Spinal cord (tissue), 9 donors: ENCODE measurements at regions not wholly inside any gene's neighbourhood (a gene's known extent, or its start where the extent isn't known, plus 50 kb on each side); places are given as distances from the start of the nearest gene placed in this dataset.

Source experiments
- DNase-seq, 6 donors: peaks; one replicate each; pipeline versions ENCODE4 v3.0.0 to v3.0.0-alpha.2; 2013 to 2015; ENCODE audit warnings: low spot score in 6 of 6, low read depth in 4 of 6
- H3K27ac ChIP-seq: one replicate; pipeline ENCODE4 v1.5.1; 2013; ENCODE audit warnings: low read depth, low read length, control low read depth
- H3K27me3 ChIP-seq: one replicate; pipeline ENCODE4 v1.6.1; 2013; ENCODE audit warnings: low read length; ENCODE audit not compliant: control insufficient read depth, insufficient read depth
- H3K36me3 ChIP-seq: one replicate; pipeline ENCODE4 v1.6.1; 2013; ENCODE audit warnings: low read length; ENCODE audit not compliant: control insufficient read depth, insufficient read depth
- H3K4me1 ChIP-seq: one replicate; pipeline ENCODE4 v1.6.1; 2013; ENCODE audit warnings: low read length; ENCODE audit not compliant: control insufficient read depth, insufficient read depth
- H3K4me3 ChIP-seq: one replicate; pipeline ENCODE4 v1.5.1; 2013; ENCODE audit warnings: low read depth, low read length, control low read depth
- H3K9me3 ChIP-seq: one replicate; pipeline ENCODE4 v1.6.1; 2013; ENCODE audit warnings: low read length; ENCODE audit not compliant: control insufficient read depth, insufficient read depth
- WGBS: methylation state at CpG from one replicate; pipeline ENCODE4 v1.1.5; 2013; ENCODE audit warnings: missing lambda C conversion rate; ENCODE audit not compliant: insufficient coverage; 5-methylcytosine and 5-hydroxymethylcytosine counted together
- donor health status: healthy.

DNA sequence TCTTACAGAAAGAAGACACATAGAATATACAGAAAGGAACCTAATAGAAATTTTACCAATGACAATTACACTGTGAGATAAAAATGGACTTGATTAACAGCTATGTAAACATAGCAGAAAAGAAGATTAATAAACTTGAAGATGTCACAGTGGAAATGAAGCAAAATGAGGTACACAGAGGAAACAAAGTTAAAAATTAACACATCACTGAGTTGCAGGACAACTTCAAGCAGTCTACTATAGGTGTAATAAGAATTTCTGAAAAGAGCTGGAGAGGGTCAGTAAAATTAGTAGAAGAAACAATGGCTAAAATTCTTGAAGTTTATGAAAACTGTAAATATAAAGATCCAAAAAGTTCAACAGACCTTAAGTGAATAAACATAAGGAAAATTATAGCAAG is 738.7 kb downstream of the C12orf50 start:
- H3K4me1 ChIP-seq, result no peaks in the 10 kb centered on the region
- DNase-seq, result no peak
- H3K4me3 ChIP-seq, result no peak overlapping the region
- H3K36me3 ChIP-seq, result no peaks in the 10 kb centered on the region
- H3K9me3 ChIP-seq, result no peaks in the 10 kb centered on the region
- no peak overlapping the region for H3K27ac ChIP-seq
- H3K27me3 ChIP-seq, result no peaks in the 10 kb centered on the region

DNA sequence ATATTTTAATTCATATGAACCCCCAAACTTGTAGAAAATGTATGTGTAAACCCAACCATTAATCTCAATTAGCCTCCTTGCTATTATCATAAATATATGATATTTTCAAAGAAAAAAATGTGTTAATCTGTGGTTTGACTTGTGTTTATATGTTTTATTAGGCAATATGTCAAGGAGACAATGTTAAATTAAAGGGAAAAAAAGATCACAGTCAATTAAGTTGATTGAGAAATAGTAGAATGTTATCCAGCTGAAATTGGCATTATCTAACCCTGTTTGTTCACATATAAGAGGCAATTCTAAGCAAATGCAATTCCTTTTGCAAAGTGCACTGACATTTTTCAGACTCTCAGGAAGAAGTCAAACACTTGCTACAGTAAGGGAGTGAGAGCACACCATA is 745.3 kb downstream of the C12orf50 start:
- no peak overlapping the region for H3K4me3 ChIP-seq

DNA sequence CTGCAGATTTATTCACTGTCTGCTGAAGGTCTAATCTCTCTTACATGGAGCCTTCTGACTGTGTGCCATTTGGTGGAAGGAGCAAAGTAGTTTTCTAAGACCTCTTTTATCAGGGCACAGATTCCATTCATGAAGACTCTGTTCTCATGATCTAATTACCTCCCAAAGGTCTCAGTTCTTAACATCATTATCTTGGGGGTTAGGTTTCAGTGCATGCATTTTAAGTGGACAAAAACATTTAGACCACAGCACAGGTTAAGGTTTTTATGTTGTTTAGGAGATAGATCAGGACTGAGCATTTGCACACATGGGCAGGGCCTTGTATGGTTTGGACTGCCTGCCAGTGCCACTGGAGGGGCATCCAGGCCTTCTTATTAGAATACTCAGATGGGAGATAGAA is 746.1 kb downstream of the C12orf50 start:
- no peaks in the 10 kb centered on the region for H3K36me3 ChIP-seq
- H3K4me3 ChIP-seq, result no peak overlapping the region
- no peak overlapping the region for H3K27ac ChIP-seq
- H3K27me3 ChIP-seq, result no peaks in the 10 kb centered on the region
- H3K9me3 ChIP-seq, result no peaks in the 10 kb centered on the region
- H3K4me1 ChIP-seq, result no peaks in the 10 kb centered on the region
- no peak for DNase-seq

More for the DNA sequence above, 745.3 kb downstream of the C12orf50 start:
- no peaks in the 10 kb centered on the region for H3K27me3 ChIP-seq
- H3K4me1 ChIP-seq, result no peaks in the 10 kb centered on the region
- H3K9me3 ChIP-seq, result no peaks in the 10 kb centered on the region
- no peaks in the 10 kb centered on the region for H3K36me3 ChIP-seq
- DNase-seq, result no peak
- no peak overlapping the region for H3K27ac ChIP-seq

DNA sequence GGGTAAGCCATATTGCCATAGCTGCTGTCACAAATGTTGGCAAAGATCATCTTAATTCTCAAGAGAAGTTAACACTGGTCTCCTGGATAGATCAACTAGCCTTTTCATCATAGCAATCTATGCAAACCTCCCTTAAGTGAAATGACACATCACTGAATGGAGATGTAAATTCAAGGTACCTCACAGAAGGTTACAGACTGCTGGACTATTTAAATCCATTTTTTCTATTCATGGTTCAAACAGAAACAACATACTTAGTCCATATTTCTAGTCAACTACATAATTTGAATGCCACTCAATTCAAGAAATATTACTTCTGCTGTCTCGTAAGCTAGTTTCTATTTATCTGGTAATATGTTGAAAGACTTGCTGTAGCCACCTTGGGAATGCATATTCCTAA is 748.3 kb downstream of the C12orf50 start:
- Histone ChIP-seq H3K27ac (no peak overlapping the region), H3K4me1 (no peaks in the 10 kb centered on the region), H3K36me3 (no peaks in the 10 kb centered on the region), H3K9me3 (no peaks in the 10 kb centered on the region), H3K4me3 (no peak overlapping the region), H3K27me3 (no peaks in the 10 kb centered on the region)
- DNase-seq, result no peak
- no CpG with 5 or more reads among the region's 1 CpG for WGBS

DNA sequence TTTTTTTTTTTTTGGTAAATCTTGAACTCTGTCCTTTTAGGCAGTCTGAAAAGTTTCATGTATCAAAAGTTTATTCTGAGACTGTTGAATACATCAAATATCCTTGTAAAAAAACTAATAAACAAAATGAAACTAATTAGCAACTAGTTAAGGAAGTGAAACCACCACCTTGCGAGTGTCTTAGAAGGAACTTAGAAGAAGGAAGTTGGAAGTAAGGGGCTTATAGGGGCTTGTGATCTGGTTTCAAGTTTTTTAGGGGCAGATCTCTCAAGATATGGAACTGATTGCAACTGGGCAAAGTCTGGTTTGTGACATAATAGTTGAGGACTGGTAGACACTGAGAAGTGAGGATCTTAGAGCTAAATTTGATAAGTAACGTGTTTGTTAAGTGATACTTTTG is 748.8 kb downstream of the C12orf50 start:
- Histone ChIP-seq H3K27ac (no peak overlapping the region), H3K9me3 (no peaks in the 10 kb centered on the region), H3K4me3 (no peak overlapping the region), H3K4me1 (no peaks in the 10 kb centered on the region), H3K36me3 (no peaks in the 10 kb centered on the region), H3K27me3 (no peaks in the 10 kb centered on the region)
- no peak for DNase-seq
- 80% methylated on average over 1 of the region's 2 CpGs for WGBS

DNA sequence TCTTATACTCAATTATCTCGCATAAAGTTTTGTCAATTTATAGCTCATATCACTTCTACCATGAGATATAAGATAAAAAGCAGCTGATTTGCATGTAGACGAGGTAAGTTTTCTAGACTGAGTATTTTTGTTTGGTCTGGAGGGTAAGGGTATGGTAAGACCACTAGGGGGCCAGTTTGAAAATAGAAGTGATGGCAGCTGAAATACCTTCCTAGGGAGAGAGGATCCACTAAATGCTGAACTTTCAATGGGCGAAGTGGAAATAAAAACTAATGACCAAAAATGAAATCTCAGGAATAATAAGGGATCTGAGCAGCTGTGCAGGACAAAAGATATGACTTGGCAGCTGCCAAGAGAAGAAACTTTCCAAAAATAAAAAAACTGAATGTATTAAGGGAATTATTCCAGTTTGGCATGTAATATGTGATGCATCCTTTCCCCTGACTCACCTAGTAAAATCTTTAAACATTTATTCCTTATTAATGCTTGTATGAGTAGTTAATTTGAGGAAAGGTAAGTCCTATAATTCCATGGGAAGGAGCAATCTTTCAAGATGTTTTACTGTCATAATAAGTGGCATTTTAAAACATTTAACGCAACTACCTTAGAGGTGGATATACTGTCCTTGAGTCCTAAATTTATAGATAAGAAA is 754.5 kb downstream of the C12orf50 start:
- DNase-seq, result peak in 1 of 6 donors; percentile 15
- Histone ChIP-seq H3K27ac (no peak overlapping the region), H3K9me3 (no peaks in the 10 kb centered on the region), H3K4me3 (no peak overlapping the region), H3K4me1 (no peaks in the 10 kb centered on the region), H3K27me3 (no peaks in the 10 kb centered on the region), H3K36me3 (no peaks in the 10 kb centered on the region)
- WGBS, result no CpG with 5 or more reads among the region's 4 CpGs

DNA sequence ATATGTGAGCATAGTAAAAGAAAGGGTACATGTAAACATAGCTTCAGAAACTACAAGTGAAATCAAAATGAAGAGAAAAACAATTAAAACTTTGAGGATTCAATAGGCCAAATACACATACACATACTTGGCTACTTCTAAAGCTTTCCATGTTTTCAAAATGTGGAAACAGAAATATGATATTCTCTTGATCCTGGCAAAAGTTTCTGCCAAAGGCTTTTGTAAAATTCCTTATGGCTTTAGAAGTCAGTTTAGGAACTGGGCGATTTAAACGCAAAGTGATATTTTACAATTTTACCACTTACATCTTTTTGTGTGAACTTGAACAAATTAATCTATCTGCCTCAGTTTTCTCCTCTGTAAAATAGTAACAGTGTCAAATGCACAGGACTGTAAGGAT is 756.4 kb downstream of the C12orf50 start:
- Histone ChIP-seq H3K9me3 (no peaks in the 10 kb centered on the region), H3K4me3 (no peak overlapping the region), H3K27me3 (no peaks in the 10 kb centered on the region), H3K4me1 (no peaks in the 10 kb centered on the region), H3K36me3 (no peaks in the 10 kb centered on the region), H3K27ac (no peak overlapping the region)
- WGBS, result no CpG with 5 or more reads among the region's 2 CpGs
- no peak for DNase-seq

DNA sequence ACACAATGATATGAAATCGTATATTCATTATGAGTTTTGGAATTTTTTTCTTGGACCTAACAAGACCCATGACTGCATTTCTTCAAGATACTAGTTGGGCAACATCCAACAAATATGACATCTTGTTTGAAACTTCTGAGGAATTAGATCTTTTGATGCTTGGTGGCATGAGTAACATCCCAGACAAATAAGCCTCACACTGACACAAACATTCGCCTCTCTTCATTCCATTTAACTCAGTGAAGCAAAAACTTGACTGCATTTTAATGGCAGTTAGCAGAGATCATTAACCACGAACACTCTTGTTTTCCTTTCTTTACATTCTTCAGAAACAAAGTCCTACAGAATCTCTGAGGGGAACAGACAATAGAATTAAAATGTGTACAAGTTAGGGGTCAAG is 758.3 kb downstream of the C12orf50 start:
- peak in 1 of 6 donors; percentile 64 for DNase-seq
- WGBS, result 20% methylated on average over 1 of the region's 3 CpGs
- H3K36me3 ChIP-seq, result no peaks in the 10 kb centered on the region

DNA sequence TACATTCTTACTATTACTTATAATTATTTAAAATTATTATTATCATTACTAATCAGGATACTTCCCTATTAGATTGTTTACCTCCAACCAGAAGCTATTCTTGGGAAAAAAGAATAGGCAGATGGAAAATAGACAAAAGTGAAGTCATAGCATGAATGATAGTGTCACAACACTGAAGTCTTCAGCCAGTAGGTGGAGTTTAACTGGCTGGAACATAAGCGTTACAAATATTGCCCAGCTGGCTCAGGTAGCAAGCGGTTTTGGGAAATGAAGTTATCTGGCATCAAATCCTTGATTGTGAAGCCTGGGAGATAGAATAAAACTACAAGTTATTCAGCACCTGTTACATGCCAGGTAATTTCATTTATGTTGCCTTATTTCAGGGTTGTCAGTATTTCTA is 762.9 kb downstream of the C12orf50 start:
- Histone ChIP-seq H3K27me3 (no peaks in the 10 kb centered on the region), H3K27ac (no peak overlapping the region), H3K36me3 (no peaks in the 10 kb centered on the region), H3K4me1 (no peaks in the 10 kb centered on the region), H3K4me3 (no peak overlapping the region), H3K9me3 (no peaks in the 10 kb centered on the region)
- no CpG with 5 or more reads among the region's 2 CpGs for WGBS
- no peak for DNase-seq

More for the DNA sequence above, 758.3 kb downstream of the C12orf50 start:
- H3K4me3 ChIP-seq, result no peak overlapping the region
- H3K9me3 ChIP-seq, result no peaks in the 10 kb centered on the region
- no peaks in the 10 kb centered on the region for H3K27me3 ChIP-seq
- H3K4me1 ChIP-seq, result no peaks in the 10 kb centered on the region
- H3K27ac ChIP-seq, result no peak overlapping the region

DNA sequence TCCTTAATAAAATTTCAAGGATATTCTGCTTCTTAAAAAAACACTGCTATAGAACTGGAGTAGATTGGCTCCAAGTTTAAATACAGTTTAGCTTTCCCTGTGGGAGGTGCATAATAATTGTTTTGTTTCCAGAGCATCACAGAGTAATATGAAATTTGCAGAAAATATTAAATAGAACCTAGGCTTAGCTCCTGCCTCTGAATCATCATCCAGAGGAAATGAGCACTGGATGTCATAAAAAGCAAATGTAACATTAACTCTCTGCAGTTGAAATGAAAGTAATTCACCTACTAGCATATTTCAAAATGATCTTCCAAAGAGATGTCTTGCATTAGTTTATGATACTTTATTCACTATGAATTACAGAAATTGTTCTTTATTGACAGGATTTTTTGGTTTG is 769.8 kb downstream of the C12orf50 start:
- H3K27ac ChIP-seq, result no peak overlapping the region
- H3K36me3 ChIP-seq, result no peaks in the 10 kb centered on the region
- H3K4me1 ChIP-seq, result no peaks in the 10 kb centered on the region
- H3K27me3 ChIP-seq, result no peaks in the 10 kb centered on the region
- DNase-seq, result peak in 1 of 6 donors; percentile 65
- no peak overlapping the region for H3K4me3 ChIP-seq
- H3K9me3 ChIP-seq, result no peaks in the 10 kb centered on the region
